ENCODE measurements at regions not wholly inside any gene's neighbourhood (a gene's known extent, or its start where the extent isn't known, plus 50 kb on each side); places are given as distances from the start of the nearest gene placed in this dataset.

- peak in 1 of 3 experiments; percentile 61; a peak in 2 of 6 replicates for TF ChIP-seq ZBTB11 (CRISPR knock-in tag; IDR thresholded peaks at IDR 0.05)
- no peak for TF ChIP-seq EWSR1 (IDR thresholded peaks at IDR 0.05; ENCODE audit: borderline replicate concordance, low read depth, partially characterized antibody)
- TF ChIP-seq MAZ (CRISPR knock-in tag; conservative IDR thresholded peaks at IDR 0.05 in 1 of 2, IDR thresholded peaks at IDR 0.05 in 1 of 2), result peak in 1 of 2 experiments; percentile 42; a peak in 1 of 4 replicates
- no peak for TF ChIP-seq MXD1 (CRISPR knock-in tag; IDR thresholded peaks at IDR 0.05; ENCODE audit: borderline replicate concordance, poor library complexity, severe bottlenecking)
- no peak for TF ChIP-seq ZBTB2 (IDR thresholded peaks at IDR 0.05)
- TF ChIP-seq NCOA4 (IDR thresholded peaks at IDR 0.05; ENCODE audit: partially characterized antibody), result no peak
- TF ChIP-seq STAT5B (CRISPR knock-in tag; IDR thresholded peaks at IDR 0.05), result no peak
- TF ChIP-seq CREM (IDR thresholded peaks at IDR 0.05; ENCODE audit: low read depth), result peak; percentile 70
- no peak for TF ChIP-seq MITF (IDR thresholded peaks at IDR 0.05)
- no peak for TF ChIP-seq ZNF174 (CRISPR knock-in tag; IDR thresholded peaks at IDR 0.05)
- TF ChIP-seq SAP30 (IDR thresholded peaks at IDR 0.05; ENCODE audit: borderline replicate concordance, insufficient read depth, low read depth, low read length, poor library complexity, severe bottlenecking), result no peak
- TF ChIP-seq ETV5 (CRISPR knock-in tag; IDR thresholded peaks at IDR 0.05; ENCODE audit: low read depth), result no peak
- no peak for TF ChIP-seq ZNF212 (CRISPR knock-in tag; IDR thresholded peaks at IDR 0.05)
- no peak for TF ChIP-seq POLR2AphosphoS2 (IDR thresholded peaks at IDR 0.05; ENCODE audit: low read length)
- no peak for TF ChIP-seq ESRRA (IDR thresholded peaks at IDR 0.05; ENCODE audit: borderline replicate concordance, low read depth)
- TF ChIP-seq CGGBP1 (CRISPR knock-in tag; IDR thresholded peaks at IDR 0.05), result no peak
- TF ChIP-seq JUN (IDR thresholded peaks at IDR 0.05; ENCODE audit: borderline replicate concordance, low read depth, low read length), result peak; percentile 67; the same call in 1 of the 2 replicates
- 0 out of 2 replicates have a peak, but pooled peaks have one; percentile 70 for TF ChIP-seq JUN (CRISPR knock-in tag; IDR thresholded peaks at IDR 0.05; ENCODE audit: borderline replicate concordance)
Observed at GRCh38 chr1:234869182-234870019, 259.2 kb downstream of the TOMM20 start (continued).

Data from K562 (cell line).